ENCODE measurements at regions not wholly inside any gene's neighbourhood (a gene's known extent, or its start where the extent isn't known, plus 50 kb on each side); places are given as distances from the start of the nearest gene placed in this dataset.
"Not testable (repeated sequence)": the region's sequence is repeated elsewhere in the genome, so short reads cannot be mapped to it uniquely, and the experiment has no call there.

DNA sequence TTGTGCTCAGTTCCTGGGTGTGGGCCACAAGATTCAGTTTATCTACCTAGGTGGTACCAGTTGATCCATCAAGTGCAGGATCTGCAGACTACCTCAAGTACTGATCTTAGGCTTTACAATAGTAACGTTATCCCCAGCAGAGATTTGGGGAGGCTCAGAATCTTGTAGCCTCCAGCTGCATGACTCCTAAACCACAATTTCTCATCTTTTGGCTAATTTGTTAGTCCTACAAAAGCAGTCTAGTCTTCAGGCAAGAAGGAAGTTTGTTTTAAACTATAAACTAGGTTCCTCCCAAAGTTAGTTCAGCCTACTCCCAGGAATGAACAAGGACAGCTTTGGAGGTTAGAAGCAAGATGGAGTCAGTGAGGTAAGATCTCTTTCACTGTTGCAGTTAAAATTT lies 213.5 kb upstream of the PIEZO2 start:
- DNase-seq, result no peak
- Histone ChIP-seq H3K27me3 (ENCODE audit: control insufficient read depth, insufficient read depth, low read length) (no peaks in the 10 kb centered on the region), H3K36me3 (replicated peaks; ENCODE audit: control insufficient read depth, insufficient read depth, low read length) (no peaks in the 10 kb centered on the region), H3K4me3 (ENCODE audit: insufficient read depth, low read depth, low read length) (no peak overlapping the region)

DNA sequence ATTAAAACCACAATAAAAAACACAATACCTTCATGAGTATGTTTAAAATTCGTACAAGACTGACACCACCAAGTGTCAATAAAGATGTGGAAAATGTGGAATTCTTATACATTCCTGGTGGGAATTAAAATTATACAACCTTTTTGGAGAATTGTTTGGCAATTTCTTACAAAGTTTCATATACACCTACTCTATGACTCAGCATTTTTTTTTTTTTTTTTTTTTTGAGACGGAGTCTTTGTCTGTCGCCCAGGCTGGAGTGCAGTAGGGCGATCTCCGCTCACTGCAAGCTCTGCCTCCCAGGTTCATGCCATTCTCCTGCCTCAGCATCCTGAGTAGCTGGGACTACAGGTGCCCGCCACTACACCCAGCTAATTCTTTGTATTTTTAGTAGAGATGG lies 212.5 kb upstream of the PIEZO2 start:
- not testable (repeated sequence) for H3K27me3 ChIP-seq (ENCODE audit: control insufficient read depth, insufficient read depth, low read length); H3K36me3 ChIP-seq (replicated peaks; ENCODE audit: control insufficient read depth, insufficient read depth, low read length); DNase-seq; H3K4me3 ChIP-seq (ENCODE audit: insufficient read depth, low read depth, low read length)

DNA sequence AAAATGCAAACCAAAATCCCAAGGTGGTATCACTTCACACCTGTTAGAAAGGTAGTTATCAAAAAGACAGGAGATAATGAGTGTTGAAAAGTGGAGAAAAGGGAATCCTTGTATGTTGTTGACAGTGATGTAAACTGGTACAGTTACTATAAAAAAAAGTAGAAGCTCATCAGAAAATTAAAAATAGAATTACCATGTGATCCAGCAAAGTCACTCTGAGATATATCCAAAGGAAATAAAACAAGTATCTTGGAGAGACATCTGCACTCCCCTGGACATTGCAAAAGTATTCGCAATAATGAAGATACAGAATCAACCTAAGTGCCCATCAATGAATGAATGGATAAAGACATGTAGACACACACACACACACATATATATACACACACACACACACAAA lies 208.3 kb upstream of the PIEZO2 start:
- no peaks in the 10 kb centered on the region for H3K27me3 ChIP-seq (ENCODE audit: control insufficient read depth, insufficient read depth, low read length)
- DNase-seq, result no peak
- H3K36me3 ChIP-seq (replicated peaks; ENCODE audit: control insufficient read depth, insufficient read depth, low read length), result no peaks in the 10 kb centered on the region
- no peak overlapping the region for H3K4me3 ChIP-seq (ENCODE audit: insufficient read depth, low read depth, low read length)

GRCh38 chr18:11344576-11344975 lies 195.2 kb upstream of the PIEZO2 start:
- not testable (repeated sequence) for H3K4me3 ChIP-seq (ENCODE audit: insufficient read depth, low read depth, low read length); H3K36me3 ChIP-seq (replicated peaks; ENCODE audit: control insufficient read depth, insufficient read depth, low read length); DNase-seq; H3K27me3 ChIP-seq (ENCODE audit: control insufficient read depth, insufficient read depth, low read length)

- H3K36me3 ChIP-seq (replicated peaks; ENCODE audit: control insufficient read depth, insufficient read depth, low read length), result no peaks in the 10 kb centered on the region
- no peak for DNase-seq
- no peak overlapping the region for H3K4me3 ChIP-seq (ENCODE audit: insufficient read depth, low read depth, low read length)
- no peaks in the 10 kb centered on the region for H3K27me3 ChIP-seq (ENCODE audit: control insufficient read depth, insufficient read depth, low read length)
These were observed 193.7 kb upstream of the PIEZO2 start for GRCh38 chr18:11343096-11343495.

DNA sequence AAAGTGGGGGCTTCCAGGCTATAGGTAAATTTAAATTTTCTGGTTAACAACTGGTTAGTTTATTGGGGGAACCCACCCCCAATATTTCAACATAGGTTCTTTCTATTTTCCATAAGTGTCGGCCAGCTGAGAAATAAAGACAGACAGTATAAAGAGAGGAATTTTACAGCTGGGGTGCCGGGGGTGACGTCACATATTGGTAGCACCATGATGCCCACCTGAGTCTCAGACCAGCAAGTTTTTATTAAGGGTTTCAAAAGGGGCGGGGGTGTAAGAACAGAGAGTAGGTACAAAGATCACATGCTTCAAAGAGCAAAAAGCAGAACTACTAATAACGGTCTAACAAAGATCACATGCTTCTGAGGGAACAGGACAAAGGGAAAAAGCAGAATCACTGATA lies 192.7 kb upstream of the PIEZO2 start:
- DNase-seq; H3K36me3 ChIP-seq (replicated peaks; ENCODE audit: control insufficient read depth, insufficient read depth, low read length); H3K27me3 ChIP-seq (ENCODE audit: control insufficient read depth, insufficient read depth, low read length); H3K4me3 ChIP-seq (ENCODE audit: insufficient read depth, low read depth, low read length): not testable (repeated sequence)

- no peak overlapping the region for H3K4me3 ChIP-seq (ENCODE audit: insufficient read depth, low read depth, low read length)
- no peak for DNase-seq
- no peaks in the 10 kb centered on the region for H3K36me3 ChIP-seq (replicated peaks; ENCODE audit: control insufficient read depth, insufficient read depth, low read length)
- no peaks in the 10 kb centered on the region for H3K27me3 ChIP-seq (ENCODE audit: control insufficient read depth, insufficient read depth, low read length)
These were observed 189.9 kb upstream of the PIEZO2 start for GRCh38 chr18:11339188-11339775.

DNA sequence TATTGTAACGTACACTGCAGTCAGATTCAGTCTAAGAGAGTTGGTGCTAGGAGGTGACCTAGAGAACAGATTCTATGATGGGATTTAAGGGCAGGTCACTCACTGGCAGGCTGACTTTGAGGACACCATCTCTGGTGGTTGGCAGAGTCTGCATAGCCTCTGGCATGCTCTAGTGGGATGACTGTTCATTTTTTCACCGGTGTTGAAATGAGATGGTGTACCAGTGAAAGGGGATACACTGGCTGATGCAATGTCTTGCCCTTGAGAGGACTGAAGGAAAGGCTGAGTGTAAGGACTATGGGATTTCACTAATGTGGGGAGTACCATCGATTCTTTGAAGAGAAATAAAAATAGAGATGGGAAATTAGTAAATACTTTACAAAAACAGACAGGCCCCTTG lies 186.9 kb upstream of the PIEZO2 start:
- DNase-seq, result no peak
- Histone ChIP-seq H3K36me3 (replicated peaks; ENCODE audit: control insufficient read depth, insufficient read depth, low read length) (no peaks in the 10 kb centered on the region), H3K27me3 (ENCODE audit: control insufficient read depth, insufficient read depth, low read length) (no peaks in the 10 kb centered on the region), H3K4me3 (ENCODE audit: insufficient read depth, low read depth, low read length) (no peak overlapping the region)

DNA sequence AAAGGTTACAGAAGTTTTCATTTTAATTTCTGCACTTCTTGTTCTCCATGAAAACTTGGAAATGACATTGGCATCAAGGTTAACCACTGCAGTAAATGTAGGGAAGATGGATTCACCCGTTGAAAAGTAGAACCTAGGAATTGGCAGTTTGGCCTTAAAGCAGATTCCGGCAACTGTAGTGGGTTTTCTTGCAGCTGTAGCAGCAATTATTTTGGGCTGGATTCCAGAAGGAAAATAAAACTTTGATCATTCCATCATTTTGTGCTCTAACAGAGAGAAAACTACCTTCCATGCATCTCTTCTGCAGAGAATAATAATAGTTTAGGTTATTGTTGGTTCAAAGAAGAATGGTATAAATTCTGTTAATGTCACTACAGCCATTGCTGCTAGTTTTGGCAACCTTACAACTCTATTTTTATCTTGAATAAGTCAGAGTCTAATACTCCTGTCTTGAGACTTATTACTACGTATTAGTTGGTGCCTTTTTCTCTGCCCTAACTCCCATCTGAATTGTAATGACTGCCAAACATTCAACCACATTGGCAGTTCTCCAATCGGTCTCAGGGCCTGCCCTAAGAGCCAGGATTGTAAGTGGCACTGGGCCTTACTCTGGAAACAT lies 178.1 kb upstream of the PIEZO2 start:
- DNase-seq, result no peak
- Histone ChIP-seq H3K36me3 (replicated peaks; ENCODE audit: control insufficient read depth, insufficient read depth, low read length) (no peaks in the 10 kb centered on the region), H3K27me3 (ENCODE audit: control insufficient read depth, insufficient read depth, low read length) (no peaks in the 10 kb centered on the region), H3K4me3 (ENCODE audit: insufficient read depth, low read depth, low read length) (no peak overlapping the region)

DNA sequence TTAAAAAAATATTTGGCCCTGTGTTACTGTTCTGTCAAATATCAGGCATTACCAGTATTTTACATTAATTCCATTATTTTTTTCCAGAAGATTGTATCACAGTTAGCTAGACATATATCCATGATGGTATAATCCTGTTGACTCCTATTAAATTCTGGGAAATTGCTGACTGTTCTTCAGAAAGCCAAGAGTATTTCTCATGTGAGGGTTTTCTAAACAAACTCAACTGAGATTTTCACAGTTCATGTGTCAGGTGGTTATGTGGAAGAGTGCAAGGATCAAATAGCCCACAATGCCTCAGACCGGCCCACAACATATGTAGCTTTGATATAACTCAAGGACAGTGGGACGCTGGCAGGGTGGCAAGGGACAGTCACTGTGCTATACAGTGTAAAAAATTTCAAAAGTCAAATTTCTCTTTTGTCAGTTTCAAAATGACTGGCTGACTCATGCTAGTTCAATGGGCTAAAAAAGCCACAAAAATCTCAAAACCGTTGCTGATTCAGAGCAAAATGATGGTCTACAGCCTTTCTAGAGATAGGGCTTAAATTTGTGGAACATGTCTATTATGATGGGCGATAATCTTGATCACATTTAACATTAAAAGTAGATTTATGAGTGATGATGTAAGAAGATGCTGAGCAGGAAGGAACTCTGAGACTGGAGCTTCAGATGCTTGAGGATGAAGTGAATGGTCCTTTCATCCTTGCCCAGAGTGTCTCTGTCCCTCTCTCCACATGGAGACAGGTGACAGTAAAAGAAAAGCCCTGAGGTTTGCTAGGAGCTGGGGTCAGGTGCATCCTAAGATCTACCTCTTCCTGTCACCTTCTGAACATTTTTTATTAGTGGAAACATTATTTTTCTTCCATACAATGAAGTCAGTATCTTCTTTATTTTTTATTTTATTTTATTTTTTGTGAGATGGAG lies 175.8 kb upstream of the PIEZO2 start:
- Histone ChIP-seq H3K4me3 (ENCODE audit: insufficient read depth, low read depth, low read length) (no peak overlapping the region), H3K27me3 (ENCODE audit: control insufficient read depth, insufficient read depth, low read length) (no peaks in the 10 kb centered on the region), H3K36me3 (replicated peaks; ENCODE audit: control insufficient read depth, insufficient read depth, low read length) (no peaks in the 10 kb centered on the region)
- DNase-seq, result no peak

- Histone ChIP-seq H3K4me3 (ENCODE audit: insufficient read depth, low read depth, low read length) (no peak overlapping the region), H3K27me3 (ENCODE audit: control insufficient read depth, insufficient read depth, low read length) (no peaks in the 10 kb centered on the region), H3K36me3 (replicated peaks; ENCODE audit: control insufficient read depth, insufficient read depth, low read length) (no peaks in the 10 kb centered on the region)
- DNase-seq, result no peak
These were observed 175.1 kb upstream of the PIEZO2 start for GRCh38 chr18:11324510-11324909.

DNA sequence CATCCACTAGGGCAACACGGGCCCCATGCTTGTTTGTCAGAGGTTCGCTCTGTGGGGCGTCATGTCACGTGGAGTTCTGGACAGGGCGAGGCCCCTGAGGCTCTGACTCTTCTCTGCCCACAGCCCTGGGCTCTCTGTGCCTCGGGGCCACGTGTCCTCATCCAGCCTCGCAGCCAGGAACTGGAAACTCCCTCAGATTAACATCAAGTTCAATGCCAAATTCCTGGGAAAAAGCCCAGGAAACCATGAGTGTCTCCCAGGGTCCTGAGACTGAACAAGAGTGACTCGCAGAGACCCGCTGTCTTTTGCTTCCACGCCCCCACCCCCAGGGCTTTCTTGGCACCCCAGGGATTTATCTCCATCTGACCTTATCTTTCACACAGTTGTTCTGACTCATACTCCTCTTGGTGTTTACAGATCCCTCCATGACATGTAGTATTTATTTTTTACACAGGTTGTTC lies 174.0 kb upstream of the PIEZO2 start:
- Histone ChIP-seq H3K27me3 (ENCODE audit: control insufficient read depth, insufficient read depth, low read length) (no peaks in the 10 kb centered on the region), H3K36me3 (replicated peaks; ENCODE audit: control insufficient read depth, insufficient read depth, low read length) (no peaks in the 10 kb centered on the region), H3K4me3 (ENCODE audit: insufficient read depth, low read depth, low read length) (no peak overlapping the region)
- peak; percentile 7 for DNase-seq

GRCh38 chr18:11322716-11323115 lies 173.3 kb upstream of the PIEZO2 start:
- H3K36me3 ChIP-seq (replicated peaks; ENCODE audit: control insufficient read depth, insufficient read depth, low read length), result no peaks in the 10 kb centered on the region
- DNase-seq, result no peak
- no peaks in the 10 kb centered on the region for H3K27me3 ChIP-seq (ENCODE audit: control insufficient read depth, insufficient read depth, low read length)

DNA sequence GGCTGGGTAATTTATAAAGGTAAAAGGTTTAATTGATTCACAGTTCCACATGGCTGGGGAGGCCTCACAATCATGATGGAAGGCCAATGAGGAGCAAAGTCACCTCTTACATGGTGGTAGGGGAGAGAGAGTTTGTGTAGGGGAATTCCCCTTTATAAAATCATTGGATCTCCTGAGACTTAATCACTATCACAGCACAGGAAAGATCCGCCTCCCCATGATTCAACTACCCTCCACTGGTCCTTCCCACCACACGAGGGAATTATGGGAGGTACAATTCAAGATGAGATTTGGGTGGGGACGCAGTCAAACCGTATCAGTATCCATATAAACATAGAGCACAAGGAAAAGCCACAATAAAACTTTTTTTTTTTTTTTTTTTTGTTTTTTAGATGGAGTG lies 172.6 kb upstream of the PIEZO2 start:
- DNase-seq, result no peak
- H3K27me3 ChIP-seq (ENCODE audit: control insufficient read depth, insufficient read depth, low read length), result no peaks in the 10 kb centered on the region
- no peaks in the 10 kb centered on the region for H3K36me3 ChIP-seq (replicated peaks; ENCODE audit: control insufficient read depth, insufficient read depth, low read length)
- no peak overlapping the region for H3K4me3 ChIP-seq (ENCODE audit: insufficient read depth, low read depth, low read length)

More at GRCh38 chr18:11322716-11323115, 173.3 kb upstream of the PIEZO2 start:
- no peak overlapping the region for H3K4me3 ChIP-seq (ENCODE audit: insufficient read depth, low read depth, low read length)

DNA sequence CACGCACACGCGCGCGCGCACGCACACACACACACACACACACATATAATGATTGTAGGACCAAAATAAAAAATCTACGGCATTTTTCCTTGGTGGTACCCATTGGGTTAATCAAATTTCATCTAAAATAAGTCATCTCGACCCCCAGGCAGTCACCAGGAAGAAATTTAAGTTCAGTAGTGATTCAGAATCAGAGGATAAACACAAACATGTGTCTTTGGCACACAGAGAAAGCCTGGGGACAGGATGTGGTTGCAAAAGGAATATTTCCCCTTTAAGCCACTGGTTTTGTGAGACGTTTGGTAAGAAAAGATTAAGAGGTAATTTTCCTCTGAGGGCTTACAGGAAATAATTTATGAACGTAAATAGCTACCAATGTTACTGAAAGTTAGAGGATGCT lies 171.6 kb upstream of the PIEZO2 start:
- DNase-seq, result no peak
- H3K4me3 ChIP-seq (ENCODE audit: insufficient read depth, low read depth, low read length), result no peak overlapping the region
- H3K27me3 ChIP-seq (ENCODE audit: control insufficient read depth, insufficient read depth, low read length), result no peaks in the 10 kb centered on the region
- no peaks in the 10 kb centered on the region for H3K36me3 ChIP-seq (replicated peaks; ENCODE audit: control insufficient read depth, insufficient read depth, low read length)

Measured in H7 (cell line).